ENCODE measurements at regions not wholly inside any gene's neighbourhood (a gene's known extent, or its start where the extent isn't known, plus 50 kb on each side); places are given as distances from the start of the nearest gene placed in this dataset.

GRCh38 chr1:25040122-25040685 lies 110.1 kb upstream of the RUNX3 start:
- ChIA-PET POLR2A (no interaction called here), CTCF (interaction anchor here (1.2 kb wide), 1 partner anchor 113 kb away, joined by 4 read pairs; no protein-coding TSS in a partner anchor)
- Histone ChIP-seq H3K27me3 (ENCODE audit: control insufficient read depth, insufficient read depth, low read length) (peaks cover 9% of the 10 kb centered on the region), H3K27ac (ENCODE audit: low read depth, low read length) (no peak overlapping the region), H3K9me3 (ENCODE audit: control insufficient read depth, insufficient read depth, low read length) (peaks cover 8% of the 10 kb centered on the region), H3K4me3 (ENCODE audit: low read depth, low read length) (no peak overlapping the region)
- no peak for DNase-seq (ENCODE audit: low read depth, low spot score)
- TF ChIP-seq CTCF (IDR thresholded peaks at IDR 0.05; ENCODE audit: low read depth, low read length): no peak

GRCh38 chr1:25039229-25039628 lies 109.2 kb upstream of the RUNX3 start:
- H3K27ac ChIP-seq (ENCODE audit: low read depth, low read length): no peak overlapping the region
- H3K27me3 ChIP-seq (ENCODE audit: control insufficient read depth, insufficient read depth, low read length): peaks cover 9% of the 10 kb centered on the region
- H3K9me3 ChIP-seq (ENCODE audit: control insufficient read depth, insufficient read depth, low read length): peaks cover 8% of the 10 kb centered on the region
- no peak overlapping the region for H3K4me3 ChIP-seq (ENCODE audit: low read depth, low read length)
- ChIA-PET CTCF (interaction anchor here (2.6 to 3.6 kb wide), 2 partner anchors 11 to 105 kb away, joined by 7 to 30 read pairs; no protein-coding TSS in a partner anchor), POLR2A (no interaction called here)
- TF ChIP-seq CTCF (IDR thresholded peaks at IDR 0.05; ENCODE audit: low read depth, low read length): peak; percentile 26
- DNase-seq (ENCODE audit: low read depth, low spot score): no peak

GRCh38 chr1:25038699-25039098 lies 108.6 kb upstream of the RUNX3 start:
- POLR2A ChIA-PET: no interaction called here
- CTCF ChIA-PET: interaction anchor here (2.6 to 3.6 kb wide), 2 partner anchors 11 to 105 kb away, joined by 7 to 30 read pairs; no protein-coding TSS in a partner anchor
- no peak overlapping the region for H3K4me3 ChIP-seq (ENCODE audit: low read depth, low read length)
- H3K9me3 ChIP-seq (ENCODE audit: control insufficient read depth, insufficient read depth, low read length): peaks cover 8% of the 10 kb centered on the region
- DNase-seq (ENCODE audit: low read depth, low spot score): no peak
- no peak for TF ChIP-seq CTCF (IDR thresholded peaks at IDR 0.05; ENCODE audit: low read depth, low read length)
- peaks cover 5% of the 10 kb centered on the region for H3K27me3 ChIP-seq (ENCODE audit: control insufficient read depth, insufficient read depth, low read length)
- H3K27ac ChIP-seq (ENCODE audit: low read depth, low read length): no peak overlapping the region

- DNase-seq (ENCODE audit: low read depth, low spot score): no peak
- ChIA-PET CTCF (interaction anchor here (0.5 to 3.6 kb wide), 15 partner anchors 11 to 803 kb away, joined by 3 to 30 read pairs (median 4); no protein-coding TSS in a partner anchor), POLR2A (interaction anchor here (0.6 kb wide), 1 partner anchor 190 kb away, joined by 3 read pairs; no protein-coding TSS in a partner anchor)
Measured at GRCh38 chr1:25037174-25038074, 107.3 kb upstream of the RUNX3 start.

More at GRCh38 chr1:25037174-25038074, 107.3 kb upstream of the RUNX3 start:
- Histone ChIP-seq H3K27ac (ENCODE audit: low read depth, low read length) (no peak overlapping the region), H3K4me3 (ENCODE audit: low read depth, low read length) (no peak overlapping the region), H3K27me3 (ENCODE audit: control insufficient read depth, insufficient read depth, low read length) (peaks cover 5% of the 10 kb centered on the region), H3K9me3 (ENCODE audit: control insufficient read depth, insufficient read depth, low read length) (no peaks in the 10 kb centered on the region)
- peak; percentile 68 for TF ChIP-seq CTCF (IDR thresholded peaks at IDR 0.05; ENCODE audit: low read depth, low read length)
